ENCODE measurements at regions not wholly inside any gene's neighbourhood (a gene's known extent, or its start where the extent isn't known, plus 50 kb on each side); places are given as distances from the start of the nearest gene placed in this dataset.

- TF ChIP-seq CTCF (IDR thresholded peaks at IDR 0.05; ENCODE audit: insufficient read depth, low read depth, low read length) (no peak), EZH2 (IDR thresholded peaks at IDR 0.05; ENCODE audit: insufficient read depth, low read length) (no peak)
These were observed 424.1 kb upstream of the ACTBL2 start for GRCh38 chr5:57906671-57907070.
